ENCODE measurements at regions not wholly inside any gene's neighbourhood (a gene's known extent, or its start where the extent isn't known, plus 50 kb on each side); places are given as distances from the start of the nearest gene placed in this dataset.
"Not testable (repeated sequence)": the region's sequence is repeated elsewhere in the genome, so short reads cannot be mapped to it uniquely, and the experiment has no call there.

DNA sequence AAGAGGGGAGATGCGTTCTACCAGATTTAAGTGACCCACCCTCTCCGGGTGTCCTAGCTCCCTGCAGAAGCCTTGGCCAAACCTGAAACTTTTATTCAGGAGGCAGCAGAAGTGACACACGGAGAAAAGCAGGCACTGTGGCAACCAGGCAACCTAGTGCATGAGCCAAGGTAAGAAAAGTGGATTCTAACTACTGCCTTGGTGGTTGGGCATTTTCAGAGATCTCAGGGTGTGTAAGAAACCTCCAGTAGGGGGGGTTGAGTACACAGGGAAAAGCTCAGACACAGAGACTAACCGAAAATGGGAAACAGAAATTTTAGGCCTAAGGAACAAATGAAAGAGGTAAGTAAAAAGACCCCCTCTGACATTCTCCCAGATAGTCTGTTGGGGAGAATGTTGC lies 645.7 kb downstream of the ANKRD7 start:
- POLR2A ChIA-PET: no interaction called here
- H3K9me3 ChIP-seq (ENCODE audit: low read length): no peaks in the 10 kb centered on the region
- no peak overlapping the region for H3K27ac ChIP-seq (ENCODE audit: low read depth, low read length)
- CTCF ChIA-PET: no interaction called here
- no peaks in the 10 kb centered on the region for H3K4me1 Mint-ChIP-seq
- DNase-seq: no peak
- no peaks in the 10 kb centered on the region for H3K4me1 ChIP-seq (ENCODE audit: insufficient read depth, low read length)
- H3K27me3 Mint-ChIP-seq: no peaks in the 10 kb centered on the region
- H3K27me3 ChIP-seq (ENCODE audit: insufficient read depth, low read length, poor library complexity, severe bottlenecking): no peaks in the 10 kb centered on the region
- H3K4me3 ChIP-seq (ENCODE audit: low read length): no peak overlapping the region
- no peaks in the 10 kb centered on the region for H3K36me3 Mint-ChIP-seq
- H3K9me3 Mint-ChIP-seq: peaks cover 4 to 10% (median 4%) of the 10 kb centered on the region in 5 donors
- no peaks in the 10 kb centered on the region for H3K36me3 ChIP-seq (ENCODE audit: insufficient read depth, low read length)
- no peak overlapping the region for H3K4me3 Mint-ChIP-seq
- no peak overlapping the region for H3K27ac Mint-ChIP-seq

GRCh38 chr7:118872568-118872967 lies 648.1 kb downstream of the ANKRD7 start:
- CTCF ChIA-PET: no interaction called here
- POLR2A ChIA-PET: no interaction called here
- no peak for DNase-seq
- Mint-ChIP-seq H3K36me3 (no peaks in the 10 kb centered on the region), H3K27me3 (no peaks in the 10 kb centered on the region), H3K4me1 (no peaks in the 10 kb centered on the region), H3K9me3 (peaks cover 2 to 7% (median 5%) of the 10 kb centered on the region in 5 donors), H3K27ac (no peak overlapping the region), H3K4me3 (no peak overlapping the region)
- no peak overlapping the region for H3K27ac ChIP-seq (ENCODE audit: low read depth, low read length)
- no peaks in the 10 kb centered on the region for H3K9me3 ChIP-seq (ENCODE audit: low read length)
- no peaks in the 10 kb centered on the region for H3K36me3 ChIP-seq (ENCODE audit: insufficient read depth, low read length)
- H3K4me3 ChIP-seq (ENCODE audit: low read length): no peak overlapping the region
- H3K27me3 ChIP-seq (ENCODE audit: insufficient read depth, low read length, poor library complexity, severe bottlenecking): no peaks in the 10 kb centered on the region
- H3K4me1 ChIP-seq (ENCODE audit: insufficient read depth, low read length): no peaks in the 10 kb centered on the region

DNA sequence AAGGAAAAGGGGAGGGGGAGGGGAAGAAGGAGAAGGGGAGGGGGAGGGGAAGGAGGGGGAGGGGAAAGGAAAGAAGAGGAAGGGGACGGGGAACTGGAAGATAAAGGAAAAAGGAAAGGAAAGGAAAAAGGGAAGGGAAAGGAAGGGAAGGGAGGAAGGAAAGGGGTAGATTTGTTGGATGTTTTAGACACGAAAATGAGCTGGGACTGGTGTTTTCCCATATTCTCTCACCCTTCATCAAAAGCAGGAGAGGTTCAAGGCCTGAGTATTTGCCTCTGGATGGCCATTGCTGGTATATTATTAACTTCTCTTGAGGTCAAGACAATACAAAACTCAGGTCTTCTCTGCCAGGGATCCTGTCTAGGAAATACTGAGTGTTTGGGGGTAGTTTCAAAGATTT lies 652.7 kb downstream of the ANKRD7 start:
- Mint-ChIP-seq H3K4me3 (no peak overlapping the region), H3K27ac (no peak overlapping the region), H3K4me1 (no peaks in the 10 kb centered on the region), H3K27me3 (no peaks in the 10 kb centered on the region), H3K9me3 (peaks cover 2 to 5% (median 4%) of the 10 kb centered on the region in 5 donors), H3K36me3 (no peaks in the 10 kb centered on the region)
- Histone ChIP-seq H3K27me3 (ENCODE audit: insufficient read depth, low read length, poor library complexity, severe bottlenecking) (no peaks in the 10 kb centered on the region), H3K27ac (ENCODE audit: low read depth, low read length) (no peak overlapping the region), H3K4me3 (ENCODE audit: low read length) (no peak overlapping the region), H3K9me3 (ENCODE audit: low read length) (no peaks in the 10 kb centered on the region), H3K4me1 (ENCODE audit: insufficient read depth, low read length) (no peaks in the 10 kb centered on the region), H3K36me3 (ENCODE audit: insufficient read depth, low read length) (no peaks in the 10 kb centered on the region)
- ChIA-PET CTCF (no interaction called here), POLR2A (no interaction called here)
- DNase-seq: no peak

DNA sequence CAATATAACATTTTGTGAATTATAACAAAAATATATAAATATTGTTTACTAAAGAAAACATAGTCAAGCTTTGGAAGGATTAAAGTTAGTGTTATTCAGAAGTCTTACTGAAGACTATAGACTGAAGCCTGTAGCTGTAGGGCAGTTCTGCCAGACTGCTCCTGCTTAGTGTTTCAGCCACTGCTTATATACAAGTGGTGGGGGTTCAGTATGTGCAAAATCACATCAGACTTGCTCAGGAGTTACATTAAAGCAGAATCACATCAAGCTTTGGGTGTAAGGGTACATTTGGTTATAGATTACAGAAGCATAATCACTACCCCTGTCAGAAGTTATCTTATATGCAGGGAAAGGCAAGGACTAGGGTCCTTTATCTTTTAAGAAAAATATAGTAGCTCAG lies 653.8 kb downstream of the ANKRD7 start:
- ChIA-PET CTCF (no interaction called here), POLR2A (no interaction called here)
- DNase-seq: no peak
- H3K9me3 Mint-ChIP-seq: peaks cover 0 to 7% (median 3%) of the 10 kb centered on the region in 5 donors
- no peaks in the 10 kb centered on the region for H3K4me1 Mint-ChIP-seq
- no peak overlapping the region for H3K4me3 Mint-ChIP-seq
- Histone ChIP-seq H3K27me3 (ENCODE audit: insufficient read depth, low read length, poor library complexity, severe bottlenecking) (no peaks in the 10 kb centered on the region), H3K4me1 (ENCODE audit: insufficient read depth, low read length) (no peaks in the 10 kb centered on the region), H3K4me3 (ENCODE audit: low read length) (no peak overlapping the region), H3K36me3 (ENCODE audit: insufficient read depth, low read length) (no peaks in the 10 kb centered on the region), H3K9me3 (ENCODE audit: low read length) (no peaks in the 10 kb centered on the region), H3K27ac (ENCODE audit: low read depth, low read length) (no peak overlapping the region)
- H3K36me3 Mint-ChIP-seq: no peaks in the 10 kb centered on the region
- no peak overlapping the region for H3K27ac Mint-ChIP-seq
- no peaks in the 10 kb centered on the region for H3K27me3 Mint-ChIP-seq

- Histone ChIP-seq H3K27ac (ENCODE audit: low read depth, low read length) (no peak overlapping the region), H3K36me3 (ENCODE audit: insufficient read depth, low read length) (no peaks in the 10 kb centered on the region), H3K4me3 (ENCODE audit: low read length) (no peak overlapping the region), H3K27me3 (ENCODE audit: insufficient read depth, low read length, poor library complexity, severe bottlenecking) (no peaks in the 10 kb centered on the region), H3K4me1 (ENCODE audit: insufficient read depth, low read length) (no peaks in the 10 kb centered on the region), H3K9me3 (ENCODE audit: low read length) (no peaks in the 10 kb centered on the region)
- DNase-seq: no peak
- Mint-ChIP-seq H3K36me3 (no peaks in the 10 kb centered on the region), H3K4me3 (no peak overlapping the region), H3K27me3 (no peaks in the 10 kb centered on the region), H3K27ac (no peak overlapping the region), H3K4me1 (no peaks in the 10 kb centered on the region), H3K9me3 (peaks cover 0 to 26% (median 3%) of the 10 kb centered on the region in 5 donors)
- POLR2A ChIA-PET: no interaction called here
- CTCF ChIA-PET: no interaction called here
Observed at GRCh38 chr7:118898284-118898683, 673.8 kb downstream of the ANKRD7 start.

DNA sequence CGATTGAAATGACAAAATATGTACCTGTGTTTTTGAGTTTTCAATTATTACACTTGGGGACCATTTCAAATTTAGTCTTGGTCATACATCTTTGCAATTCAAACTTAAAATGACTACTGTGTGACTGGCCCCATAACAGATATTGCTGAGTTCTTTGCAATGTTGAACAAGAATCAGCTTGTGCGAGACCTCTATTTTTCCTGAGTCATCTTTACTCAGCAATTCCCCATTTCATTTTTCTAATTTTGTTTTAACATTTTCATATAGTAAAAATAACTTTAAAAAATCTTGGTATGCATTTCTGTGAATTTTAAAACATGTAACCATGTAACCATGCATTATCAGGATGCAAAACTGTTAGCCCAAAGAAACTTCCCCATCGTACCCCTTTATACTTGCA lies 678.1 kb downstream of the ANKRD7 start:
- Histone ChIP-seq H3K27ac (ENCODE audit: low read depth, low read length) (no peak overlapping the region), H3K27me3 (ENCODE audit: insufficient read depth, low read length, poor library complexity, severe bottlenecking) (no peaks in the 10 kb centered on the region), H3K4me1 (ENCODE audit: insufficient read depth, low read length) (no peaks in the 10 kb centered on the region), H3K36me3 (ENCODE audit: insufficient read depth, low read length) (no peaks in the 10 kb centered on the region), H3K4me3 (ENCODE audit: low read length) (no peak overlapping the region), H3K9me3 (ENCODE audit: low read length) (no peaks in the 10 kb centered on the region)
- POLR2A ChIA-PET: no interaction called here
- H3K27me3 Mint-ChIP-seq: no peaks in the 10 kb centered on the region
- no peak overlapping the region for H3K4me3 Mint-ChIP-seq
- CTCF ChIA-PET: no interaction called here
- H3K27ac Mint-ChIP-seq: no peak overlapping the region
- peaks cover 0 to 21% (median 7%) of the 10 kb centered on the region in 5 donors for H3K9me3 Mint-ChIP-seq
- H3K4me1 Mint-ChIP-seq: no peaks in the 10 kb centered on the region
- DNase-seq: no peak
- H3K36me3 Mint-ChIP-seq: no peaks in the 10 kb centered on the region

DNA sequence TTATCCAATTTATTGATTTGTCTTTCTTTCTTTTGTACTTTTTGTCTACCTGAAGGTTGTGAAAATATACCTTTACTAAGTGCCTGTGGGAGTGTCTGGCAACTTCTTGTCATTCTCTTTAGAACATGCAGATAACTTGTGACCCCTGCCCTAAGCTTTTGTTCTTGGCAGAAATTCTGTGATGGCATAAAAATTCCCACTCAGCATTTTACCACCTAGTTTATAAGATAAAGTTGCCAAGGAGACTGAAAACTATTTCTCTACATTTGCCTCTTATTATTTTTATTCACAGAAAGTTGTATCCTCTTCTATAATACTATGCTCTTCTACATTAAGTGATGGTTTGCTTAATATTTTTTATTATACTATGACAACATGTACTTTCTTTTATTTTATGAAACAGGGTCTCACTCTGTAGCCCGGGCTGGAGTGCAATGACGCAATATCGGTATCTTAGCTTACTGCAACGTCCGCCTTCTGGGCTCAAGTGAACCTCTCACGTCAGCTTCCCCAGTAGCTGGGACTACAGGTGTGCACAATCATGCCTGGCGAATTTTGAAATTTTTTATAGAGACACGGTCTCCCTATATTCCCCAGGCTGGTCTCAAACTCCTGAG lies 683.5 kb downstream of the ANKRD7 start:
- Mint-ChIP-seq H3K27me3 (no peaks in the 10 kb centered on the region), H3K9me3 (peaks cover 0 to 12% (median 7%) of the 10 kb centered on the region in 5 donors), H3K36me3 (no peaks in the 10 kb centered on the region), H3K4me3 (no peak overlapping the region), H3K4me1 (no peaks in the 10 kb centered on the region), H3K27ac (no peak overlapping the region)
- Histone ChIP-seq H3K4me1 (ENCODE audit: insufficient read depth, low read length) (no peaks in the 10 kb centered on the region), H3K27me3 (ENCODE audit: insufficient read depth, low read length, poor library complexity, severe bottlenecking) (no peaks in the 10 kb centered on the region), H3K9me3 (ENCODE audit: low read length) (no peaks in the 10 kb centered on the region), H3K4me3 (ENCODE audit: low read length) (no peak overlapping the region), H3K27ac (ENCODE audit: low read depth, low read length) (no peak overlapping the region), H3K36me3 (ENCODE audit: insufficient read depth, low read length) (no peaks in the 10 kb centered on the region)
- no peak for DNase-seq
- ChIA-PET POLR2A (no interaction called here), CTCF (no interaction called here)

GRCh38 chr7:118916120-118916519 lies 691.6 kb downstream of the ANKRD7 start:
- POLR2A ChIA-PET; H3K36me3 ChIP-seq (ENCODE audit: insufficient read depth, low read length); H3K4me3 ChIP-seq (ENCODE audit: low read length); H3K4me3 Mint-ChIP-seq; H3K9me3 Mint-ChIP-seq; H3K36me3 Mint-ChIP-seq; H3K27ac Mint-ChIP-seq; H3K9me3 ChIP-seq (ENCODE audit: low read length); DNase-seq; CTCF ChIA-PET; H3K27me3 Mint-ChIP-seq; H3K27me3 ChIP-seq (ENCODE audit: insufficient read depth, low read length, poor library complexity, severe bottlenecking); H3K4me1 Mint-ChIP-seq; H3K4me1 ChIP-seq (ENCODE audit: insufficient read depth, low read length); H3K27ac ChIP-seq (ENCODE audit: low read depth, low read length): not testable (repeated sequence)

DNA sequence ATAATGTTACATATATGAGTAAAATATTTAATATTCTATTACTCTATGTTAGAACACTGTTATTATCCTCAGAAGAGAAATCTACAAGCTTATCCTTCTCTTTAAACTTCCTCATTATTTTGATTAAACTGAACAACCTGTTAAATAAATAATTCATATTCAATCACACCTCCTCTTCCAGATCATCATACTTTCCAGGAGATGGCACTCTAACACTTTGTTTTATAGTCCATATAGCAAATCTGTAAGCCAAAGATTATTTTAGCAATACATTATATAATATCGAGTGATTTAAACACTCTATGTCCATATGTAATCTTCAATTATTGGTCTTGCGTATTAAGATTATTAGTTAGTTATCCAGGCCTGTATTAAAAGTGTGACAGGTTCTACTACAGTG lies 694.1 kb downstream of the ANKRD7 start:
- no peaks in the 10 kb centered on the region for H3K4me1 Mint-ChIP-seq
- Histone ChIP-seq H3K4me1 (ENCODE audit: insufficient read depth, low read length) (no peaks in the 10 kb centered on the region), H3K4me3 (ENCODE audit: low read length) (no peak overlapping the region), H3K27me3 (ENCODE audit: insufficient read depth, low read length, poor library complexity, severe bottlenecking) (no peaks in the 10 kb centered on the region), H3K27ac (ENCODE audit: low read depth, low read length) (no peak overlapping the region), H3K9me3 (ENCODE audit: low read length) (no peaks in the 10 kb centered on the region), H3K36me3 (ENCODE audit: insufficient read depth, low read length) (no peaks in the 10 kb centered on the region)
- no peak overlapping the region for H3K27ac Mint-ChIP-seq
- peaks cover 4 to 13% (median 6%) of the 10 kb centered on the region in 5 donors for H3K9me3 Mint-ChIP-seq
- H3K4me3 Mint-ChIP-seq: no peak overlapping the region
- DNase-seq: no peak
- CTCF ChIA-PET: no interaction called here
- no peaks in the 10 kb centered on the region for H3K27me3 Mint-ChIP-seq
- POLR2A ChIA-PET: no interaction called here
- no peaks in the 10 kb centered on the region for H3K36me3 Mint-ChIP-seq

Measured in CD8-positive, alpha-beta memory T cell (primary cell).